GM21619 (cell line): ENCODE measurements at regions not wholly inside any gene's neighbourhood (a gene's known extent, or its start where the extent isn't known, plus 50 kb on each side); places are given as distances from the start of the nearest gene placed in this dataset.
"Not testable (repeated sequence)": the region's sequence is repeated elsewhere in the genome, so short reads cannot be mapped to it uniquely, and the experiment has no call there.

Source experiments
- ATAC-seq: cut with Tn5 transposase; IDR thresholded peaks from one replicate; pipeline ENCODE4 v1.9.1; 2021; ENCODE audit not compliant: unreplicated experiment

DNA sequence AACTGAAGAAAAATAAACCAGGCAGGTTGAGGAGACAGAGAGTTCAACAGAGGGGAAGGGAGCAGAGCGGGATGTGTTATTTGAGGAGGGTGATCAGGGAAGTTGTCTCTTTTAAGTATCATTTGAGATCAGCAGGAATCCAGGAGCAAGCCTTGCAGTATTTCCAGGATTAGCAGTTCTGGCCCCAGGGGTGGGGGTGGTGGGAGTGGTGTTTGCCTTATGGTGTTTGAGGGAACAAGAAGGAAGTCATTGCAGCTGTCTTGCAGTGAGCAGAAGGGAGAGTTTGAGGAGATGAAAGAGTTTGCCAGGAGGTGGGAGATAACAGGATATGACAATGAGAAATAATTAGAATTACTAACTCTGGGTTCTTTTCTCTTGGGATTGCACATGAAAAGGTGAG is 418.6 kb downstream of the NELL2 start:
- no peak for ATAC-seq

DNA sequence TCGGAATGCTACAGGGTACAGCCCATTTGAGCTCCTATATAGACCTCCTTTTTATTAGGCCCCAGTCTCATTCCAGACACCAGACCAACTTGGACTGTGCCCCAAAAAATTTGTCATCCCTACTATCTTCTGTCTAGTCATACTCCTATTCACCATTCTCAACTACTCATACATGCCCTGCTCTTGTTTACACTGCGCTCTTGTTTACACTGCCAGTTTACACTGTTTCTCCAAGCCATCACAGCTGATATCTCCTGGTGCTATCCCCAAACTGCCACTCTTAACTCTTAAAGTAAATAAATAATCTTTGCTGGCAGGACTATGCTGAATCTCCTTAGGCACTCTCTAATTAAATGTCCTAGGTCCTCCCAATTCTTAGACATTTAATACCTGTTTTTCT is 421.2 kb downstream of the NELL2 start:
- not testable (repeated sequence) for ATAC-seq

DNA sequence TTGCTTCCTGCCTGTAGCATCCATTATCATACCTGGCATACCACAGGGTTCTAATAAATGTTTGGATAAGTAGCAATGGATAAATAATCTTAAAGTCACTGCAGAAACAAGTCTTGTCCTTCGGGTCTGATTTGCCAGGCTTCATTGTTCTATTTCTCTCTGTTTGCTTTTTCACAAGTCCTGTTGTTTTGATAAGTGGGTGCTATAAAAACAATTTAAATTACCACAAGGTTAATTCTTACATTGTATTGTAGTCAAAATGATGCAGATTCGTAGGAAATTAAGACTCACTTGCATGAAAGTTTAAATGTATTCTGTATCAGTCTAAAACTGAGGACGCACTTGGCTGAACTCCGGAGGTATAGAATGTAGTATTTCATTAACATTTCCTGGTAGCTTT is 429.9 kb downstream of the NELL2 start:
- no peak for ATAC-seq

DNA sequence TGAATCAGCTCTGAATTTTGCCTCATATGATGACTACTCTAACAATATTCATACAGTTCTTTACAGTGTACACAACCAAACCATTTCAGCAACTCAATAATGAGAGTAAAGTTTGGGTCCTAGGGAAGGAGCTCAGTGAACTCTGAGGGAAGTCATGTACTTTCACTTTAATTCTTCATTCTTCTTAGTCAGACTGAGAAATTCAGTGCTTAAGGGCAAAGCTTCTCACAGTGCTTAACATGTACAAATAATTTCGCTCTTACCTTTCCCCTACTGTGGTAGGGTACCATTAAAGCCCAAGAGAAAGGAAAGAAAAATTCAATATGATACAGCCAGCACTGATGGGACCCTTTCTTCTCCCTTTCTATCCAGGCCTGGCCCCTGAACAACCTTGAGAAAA is 435.0 kb downstream of the NELL2 start:
- peak; percentile 53 for ATAC-seq
